AG04450 (cell line): ENCODE measurements at regions not wholly inside any gene's neighbourhood (a gene's known extent, or its start where the extent isn't known, plus 50 kb on each side); places are given as distances from the start of the nearest gene placed in this dataset.

Source experiments
- CTCF ChIA-PET: fragments of 300-600, 350-600 bp; formaldehyde crosslinking; extraction: SDS; loops from one replicate; lab custom pipeline; 2022; ENCODE audit warnings: antibody characterized with exemption, inconsistent platforms; lab: Charles Lee
- POLR2A ChIA-PET: fragments of 350-600 bp; formaldehyde crosslinking; extraction: SDS; loops from one replicate; lab custom pipeline; 2021; ENCODE audit warnings: antibody characterized with exemption, inconsistent platforms; lab: Yijun Ruan, JAX
- DNase-seq: peaks from one replicate; pipeline ENCODE4 v3.0.0-alpha.2; 2011; ENCODE audit warnings: low read depth, low spot score
- H3K27ac ChIP-seq: one replicate; pipeline ENCODE4 v1.5.1; 2012; ENCODE audit warnings: low read depth, low read length, control low read depth
- H3K27me3 ChIP-seq: one replicate; pipeline ENCODE4 v1.6.0; 2012; ENCODE audit warnings: low read length; ENCODE audit not compliant: control insufficient read depth, insufficient read depth
- H3K4me3 ChIP-seq: 2 replicates; pipeline ENCODE4 v1.5.1; 2011; ENCODE audit warnings: mild to moderate bottlenecking, low read depth, low read length, control low read depth
- H3K9me3 ChIP-seq: 2 replicates; pipeline ENCODE4 v1.5.1; 2012; ENCODE audit warnings: low read length; ENCODE audit not compliant: control insufficient read depth, insufficient read depth
- CTCF ChIP-seq: IDR thresholded peaks from 2 replicates; pipeline ENCODE4 v1.5.1; 2011; ENCODE audit warnings: low read depth, low read length, control low read depth, inconsistent platforms

- no peak for DNase-seq
- CTCF ChIA-PET, result no interaction called here
- POLR2A ChIA-PET, result no interaction called here
- peaks cover 60% of the 10 kb centered on the region for H3K9me3 ChIP-seq
- H3K27ac ChIP-seq, result no peak overlapping the region
- TF ChIP-seq CTCF, result no peak
- no peak overlapping the region for H3K4me3 ChIP-seq
- no peaks in the 10 kb centered on the region for H3K27me3 ChIP-seq
Observed at GRCh38 chr7:155914341-155914740, 102.1 kb upstream of the SHH start.

GRCh38 chr7:155913719-155914118 lies 101.5 kb upstream of the SHH start:
- Histone ChIP-seq H3K4me3 (no peak overlapping the region), H3K9me3 (peaks cover 62% of the 10 kb centered on the region), H3K27me3 (no peaks in the 10 kb centered on the region), H3K27ac (peak overlapping the region; percentile 11)
- CTCF ChIA-PET, result no interaction called here
- DNase-seq, result no peak
- POLR2A ChIA-PET, result no interaction called here
- no peak for TF ChIP-seq CTCF

GRCh38 chr7:155913291-155913690 lies 101.0 kb upstream of the SHH start:
- no peaks in the 10 kb centered on the region for H3K27me3 ChIP-seq
- no peak for TF ChIP-seq CTCF
- peak; percentile 10 for DNase-seq
- peak overlapping the region; percentile 11 for H3K27ac ChIP-seq
- no peak overlapping the region for H3K4me3 ChIP-seq
- ChIA-PET CTCF (no interaction called here), POLR2A (no interaction called here)
- peaks cover 65% of the 10 kb centered on the region for H3K9me3 ChIP-seq

- no peak for DNase-seq
- Histone ChIP-seq H3K9me3 (peaks cover 67% of the 10 kb centered on the region), H3K27me3 (no peaks in the 10 kb centered on the region), H3K4me3 (no peak overlapping the region), H3K27ac (no peak overlapping the region)
- POLR2A ChIA-PET, result no interaction called here
- CTCF ChIA-PET, result no interaction called here
- TF ChIP-seq CTCF, result no peak
Observed at GRCh38 chr7:155911471-155912105, 99.3 kb upstream of the SHH start.

- CTCF ChIA-PET, result no interaction called here
- H3K4me3 ChIP-seq, result no peak overlapping the region
- no peak for TF ChIP-seq CTCF
- DNase-seq, result no peak
- H3K27me3 ChIP-seq, result no peaks in the 10 kb centered on the region
- peaks cover 67% of the 10 kb centered on the region for H3K9me3 ChIP-seq
- H3K27ac ChIP-seq, result no peak overlapping the region
- POLR2A ChIA-PET, result no interaction called here
Observed at GRCh38 chr7:155908385-155908784, 96.1 kb upstream of the SHH start.
